AG10803 (cell line): ENCODE measurements at regions not wholly inside any gene's neighbourhood (a gene's known extent, or its start where the extent isn't known, plus 50 kb on each side); places are given as distances from the start of the nearest gene placed in this dataset.
A peak's percentile ranks its signal among the peaks of the same experiment; 100 is the strongest.

ENCODE experiments used
- DNase-seq: peaks from one replicate; pipeline ENCODE4 v3.0.0; 2010; ENCODE audit warnings: low read depth
- H3K4me3 ChIP-seq: 2 replicates; pipeline ENCODE4 v1.5.1; 2011; ENCODE audit warnings: mild to moderate bottlenecking, low read length, control low read depth
- CTCF ChIP-seq: conservative IDR thresholded peaks from 2 replicates; pipeline ENCODE4 v1.5.1; 2011; ENCODE audit warnings: mild to moderate bottlenecking, low read length, control low read depth, inconsistent platforms

GRCh38 chr3:182612332-182612731 is 181.0 kb upstream of the ATP11B start:
- TF ChIP-seq CTCF = no peak
- DNase-seq = no peak
- H3K4me3 ChIP-seq = no peak overlapping the region

DNA sequence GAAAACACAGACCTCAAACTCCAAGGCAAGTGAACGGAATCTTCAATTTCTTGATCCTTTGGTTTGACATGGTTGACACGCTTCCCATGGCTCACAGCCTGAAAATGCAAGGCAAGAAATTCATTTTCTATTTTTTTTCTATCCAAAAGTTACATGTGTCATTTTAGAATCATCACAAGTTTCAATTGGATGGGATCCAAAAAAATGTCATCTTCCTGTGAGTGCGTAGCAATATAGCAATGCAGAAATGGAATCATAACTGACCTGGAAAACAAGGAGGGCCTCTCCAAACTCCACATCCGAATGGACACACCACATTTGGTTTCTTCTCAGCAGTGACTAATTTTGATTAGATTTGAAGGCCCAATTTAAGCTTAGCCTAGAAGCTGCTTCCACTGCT is 175.8 kb upstream of the ATP11B start:
- TF ChIP-seq CTCF = no peak
- no peak overlapping the region for H3K4me3 ChIP-seq
- no peak for DNase-seq

- H3K4me3 ChIP-seq = no peak overlapping the region
- peak; percentile 37 for TF ChIP-seq CTCF
- peak; percentile 1 for DNase-seq
These were observed 175.1 kb upstream of the ATP11B start for GRCh38 chr3:182618085-182618732.

DNA sequence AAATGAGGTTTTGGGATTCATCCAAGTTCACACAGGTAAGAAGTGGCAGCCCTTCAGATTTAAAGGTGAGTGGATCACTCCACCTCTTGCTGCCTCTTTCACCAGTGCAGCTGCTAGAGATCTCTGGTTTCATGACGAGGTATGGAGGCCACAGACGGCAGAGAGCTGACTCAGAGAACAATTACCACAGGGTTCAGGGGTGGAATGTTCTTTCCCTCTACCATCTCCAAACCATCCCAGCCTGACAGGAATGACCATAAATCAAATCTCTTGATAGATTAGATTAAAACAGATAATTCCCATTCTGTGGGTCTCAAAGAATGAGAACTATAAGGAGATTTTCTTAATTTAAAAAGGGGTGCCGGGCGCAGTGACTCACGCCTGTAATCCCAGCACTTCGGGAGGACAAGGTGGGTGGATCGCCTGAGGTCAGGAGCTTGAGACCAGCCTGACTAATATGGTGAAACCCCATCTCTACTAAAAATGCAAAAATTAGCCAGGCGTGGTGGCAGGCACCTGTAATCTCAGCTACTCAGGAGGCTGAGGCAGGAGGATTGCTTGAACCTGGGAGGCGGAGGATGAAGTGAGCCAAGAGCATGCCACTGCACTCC is 174.2 kb upstream of the ATP11B start:
- no peak for TF ChIP-seq CTCF
- peak; percentile 1 for DNase-seq
- no peak overlapping the region for H3K4me3 ChIP-seq

GRCh38 chr3:182620723-182621434 is 172.4 kb upstream of the ATP11B start:
- DNase-seq = no peak
- no peak overlapping the region for H3K4me3 ChIP-seq
- TF ChIP-seq CTCF = no peak

GRCh38 chr3:182621435-182622240 is 171.7 kb upstream of the ATP11B start:
- no peak overlapping the region for H3K4me3 ChIP-seq
- peak; percentile 19; the same call in 1 of the 2 replicates for TF ChIP-seq CTCF
- no peak for DNase-seq
